ENCODE measurements at regions not wholly inside any gene's neighbourhood (a gene's known extent, or its start where the extent isn't known, plus 50 kb on each side); places are given as distances from the start of the nearest gene placed in this dataset.

DNA sequence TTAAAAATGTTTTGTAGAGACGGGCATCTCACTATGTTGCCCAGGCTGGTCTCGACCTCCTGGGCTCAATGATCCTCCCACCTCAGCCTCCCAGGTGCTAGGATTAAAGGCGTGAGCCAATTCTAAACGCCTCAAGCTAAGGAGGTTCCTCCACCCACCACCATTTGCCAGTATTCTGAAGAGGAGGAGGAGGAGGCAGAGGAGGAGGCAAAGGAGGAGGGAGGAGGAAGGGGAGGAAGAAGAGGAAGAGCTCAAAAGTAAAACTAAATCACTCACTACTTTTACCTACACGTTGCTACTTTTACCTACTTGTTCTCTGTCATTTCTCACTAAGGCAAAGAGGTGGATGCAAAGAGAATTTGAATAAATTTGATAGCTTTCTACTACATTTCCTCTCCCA lies 63.6 kb upstream of the ARID1B start:
- TF ChIP-seq, protein P1, sequence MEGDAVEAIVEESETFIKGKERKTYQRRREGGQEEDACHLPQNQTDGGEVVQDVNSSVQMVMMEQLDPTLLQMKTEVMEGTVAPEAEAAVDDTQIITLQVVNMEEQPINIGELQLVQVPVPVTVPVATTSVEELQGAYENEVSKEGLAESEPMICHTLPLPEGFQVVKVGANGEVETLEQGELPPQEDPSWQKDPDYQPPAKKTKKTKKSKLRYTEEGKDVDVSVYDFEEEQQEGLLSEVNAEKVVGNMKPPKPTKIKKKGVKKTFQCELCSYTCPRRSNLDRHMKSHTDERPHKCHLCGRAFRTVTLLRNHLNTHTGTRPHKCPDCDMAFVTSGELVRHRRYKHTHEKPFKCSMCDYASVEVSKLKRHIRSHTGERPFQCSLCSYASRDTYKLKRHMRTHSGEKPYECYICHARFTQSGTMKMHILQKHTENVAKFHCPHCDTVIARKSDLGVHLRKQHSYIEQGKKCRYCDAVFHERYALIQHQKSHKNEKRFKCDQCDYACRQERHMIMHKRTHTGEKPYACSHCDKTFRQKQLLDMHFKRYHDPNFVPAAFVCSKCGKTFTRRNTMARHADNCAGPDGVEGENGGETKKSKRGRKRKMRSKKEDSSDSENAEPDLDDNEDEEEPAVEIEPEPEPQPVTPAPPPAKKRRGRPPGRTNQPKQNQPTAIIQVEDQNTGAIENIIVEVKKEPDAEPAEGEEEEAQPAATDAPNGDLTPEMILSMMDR (IDR thresholded peaks at IDR 0.05; ENCODE audit: low read depth, low read length), result no peak
- no peak for TF ChIP-seq EZH2phosphoT487 (IDR thresholded peaks at IDR 0.05; ENCODE audit: low read depth)
